ENCODE measurements at regions not wholly inside any gene's neighbourhood (a gene's known extent, or its start where the extent isn't known, plus 50 kb on each side); places are given as distances from the start of the nearest gene placed in this dataset.

DNA sequence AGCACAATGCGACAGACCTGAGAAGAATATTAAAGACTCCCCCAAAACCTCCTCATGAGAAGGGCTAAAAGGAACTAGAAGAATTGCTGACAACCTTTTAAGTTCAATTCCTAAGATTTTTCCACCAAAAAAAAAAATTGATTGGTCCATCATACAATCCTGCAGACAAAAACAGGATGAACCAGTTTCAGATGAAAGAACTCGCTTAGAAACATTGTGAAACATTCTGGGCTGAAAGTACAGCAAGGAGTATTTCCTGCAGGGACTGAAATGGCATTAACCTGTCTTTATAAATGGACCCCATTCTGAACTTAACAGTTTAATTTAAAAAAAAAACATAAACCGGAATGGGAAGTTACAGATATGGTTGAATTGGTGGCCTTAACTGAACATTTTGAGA lies 96.0 kb upstream of the FAM174B start:
- RAD21 ChIA-PET (ENCODE audit: unreplicated experiment): no interaction called here
- no peak overlapping the region for H3K4me2 ChIP-seq (ENCODE audit: control insufficient read depth, insufficient read depth)
- BruUV-seq (replicated peaks): no TSS peak
- DNase-seq (ENCODE audit: low read depth, low spot score) (no peak), FAIRE-seq (no peak), ATAC-seq (no peak)
- H3K27ac ChIP-seq (ENCODE audit: control insufficient read depth, insufficient read depth): no peak overlapping the region
- intact Hi-C loops (cut with micrococcal nuclease; ENCODE audit: unreplicated experiment) (no loop called here), in situ Hi-C loops (cut with MboI) (no loop called here)
- H3K79me2 ChIP-seq (ENCODE audit: control insufficient read depth, insufficient read depth, low read length): no peaks in the 10 kb centered on the region
- CTCF ChIA-PET: no interaction called here
- SMC1A ChIA-PET (ENCODE audit: uncharacterized antibody, unreplicated experiment): no interaction called here
- no peaks in the 10 kb centered on the region for H4K20me1 ChIP-seq (ENCODE audit: control insufficient read depth, insufficient read depth)
- no peak overlapping the region for H3K9ac ChIP-seq (ENCODE audit: control insufficient read depth, insufficient read depth, low read length)
- POLR2A ChIA-PET: no interaction called here
- WGBS (ENCODE audit: insufficient coverage, insufficient replicate concordance, low lambda C conversion rate, missing lambda C conversion rate): 39% methylated on average over 3 of the region's 3 CpGs
- TF ChIP-seq, protein P1, sequence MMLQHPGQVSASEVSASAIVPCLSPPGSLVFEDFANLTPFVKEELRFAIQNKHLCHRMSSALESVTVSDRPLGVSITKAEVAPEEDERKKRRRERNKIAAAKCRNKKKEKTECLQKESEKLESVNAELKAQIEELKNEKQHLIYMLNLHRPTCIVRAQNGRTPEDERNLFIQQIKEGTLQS (IDR thresholded peaks at IDR 0.05; ENCODE audit: borderline replicate concordance, extremely low read depth, low read depth, low read length): no peak
- TF ChIP-seq STAT3 (IDR thresholded peaks at IDR 0.05; ENCODE audit: low read depth, low read length) (no peak), POLR2A (IDR thresholded peaks at IDR 0.05; ENCODE audit: low read depth, low read length) (no peak), MTA2 (IDR thresholded peaks at IDR 0.05; ENCODE audit: low read depth) (no peak), ZNF384 (IDR thresholded peaks at IDR 0.05; ENCODE audit: borderline replicate concordance, low read depth, low read length) (no peak), PML (IDR thresholded peaks at IDR 0.05; ENCODE audit: low read length) (no peak), IKZF1 (conservative IDR thresholded peaks at IDR 0.05) (no peak), CBFB (IDR thresholded peaks at IDR 0.05; ENCODE audit: low read depth) (no peak), ZBED1 (IDR thresholded peaks at IDR 0.05; ENCODE audit: borderline replicate concordance) (no peak), NFYB (IDR thresholded peaks at IDR 0.05; ENCODE audit: insufficient read depth, low read depth, low read length) (no peak), MLLT1 (IDR thresholded peaks at IDR 0.05) (no peak), ATF2 (IDR thresholded peaks at IDR 0.05; ENCODE audit: low read length) (no peak), MEF2B (IDR thresholded peaks at IDR 0.05; ENCODE audit: partially characterized antibody, poor library complexity, severe bottlenecking) (no peak), TCF12 (IDR thresholded peaks at IDR 0.05; ENCODE audit: low read depth, low read length) (no peak), HDGF (IDR thresholded peaks at IDR 0.05) (no peak), SPI1 (IDR thresholded peaks at IDR 0.05; ENCODE audit: borderline replicate concordance, insufficient read depth, low read depth, low read length) (no peak), EZH2 (IDR thresholded peaks at IDR 0.05; ENCODE audit: borderline replicate concordance, control insufficient read depth, low read depth, low read length) (no peak), ZSCAN29 (IDR thresholded peaks at IDR 0.05) (no peak)
- TF ChIP-seq, protein P2, sequence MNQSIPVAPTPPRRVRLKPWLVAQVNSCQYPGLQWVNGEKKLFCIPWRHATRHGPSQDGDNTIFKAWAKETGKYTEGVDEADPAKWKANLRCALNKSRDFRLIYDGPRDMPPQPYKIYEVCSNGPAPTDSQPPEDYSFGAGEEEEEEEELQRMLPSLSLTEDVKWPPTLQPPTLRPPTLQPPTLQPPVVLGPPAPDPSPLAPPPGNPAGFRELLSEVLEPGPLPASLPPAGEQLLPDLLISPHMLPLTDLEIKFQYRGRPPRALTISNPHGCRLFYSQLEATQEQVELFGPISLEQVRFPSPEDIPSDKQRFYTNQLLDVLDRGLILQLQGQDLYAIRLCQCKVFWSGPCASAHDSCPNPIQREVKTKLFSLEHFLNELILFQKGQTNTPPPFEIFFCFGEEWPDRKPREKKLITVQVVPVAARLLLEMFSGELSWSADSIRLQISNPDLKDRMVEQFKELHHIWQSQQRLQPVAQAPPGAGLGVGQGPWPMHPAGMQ (IDR thresholded peaks at IDR 0.05; ENCODE audit: borderline replicate concordance): no peak
- no peak overlapping the region for H2AFZ ChIP-seq (ENCODE audit: control insufficient read depth, low read depth, low read length)
- no peaks in the 10 kb centered on the region for H3K4me1 ChIP-seq (ENCODE audit: control insufficient read depth, insufficient read depth, low read length)
- H3K9me3 ChIP-seq (replicated peaks; ENCODE audit: control insufficient read depth, insufficient read depth, low read length): no peaks in the 10 kb centered on the region
- H3K36me3 ChIP-seq (ENCODE audit: control insufficient read depth in 2 of 2, insufficient read depth in 2 of 2, low read length in 1 of 2): no peaks in the 10 kb centered on the region
- no peak overlapping the region for H3K4me3 ChIP-seq
- H3K27me3 ChIP-seq (replicated peaks in 1 of 2; ENCODE audit: control insufficient read depth in 2 of 2, insufficient read depth in 2 of 2, low read length in 1 of 2): no peaks in the 10 kb centered on the region
